ENCODE measurements at regions not wholly inside any gene's neighbourhood (a gene's known extent, or its start where the extent isn't known, plus 50 kb on each side); places are given as distances from the start of the nearest gene placed in this dataset.

GRCh38 chr5:176170084-176170483 is 68.1 kb upstream of the SIMC1 start:
- no peak for TF ChIP-seq EGR1 (IDR thresholded peaks at IDR 0.05)
- TF ChIP-seq EP300 (IDR thresholded peaks at IDR 0.05; ENCODE audit: borderline replicate concordance), result no peak
- TF ChIP-seq NFIC (IDR thresholded peaks at IDR 0.05), result no peak
- no peak for TF ChIP-seq TAF1 (IDR thresholded peaks at IDR 0.05; ENCODE audit: low read depth)
- no peak for TF ChIP-seq ZBTB7A (IDR thresholded peaks at IDR 0.05; ENCODE audit: low read depth)
- no peak for TF ChIP-seq CREB1 (IDR thresholded peaks at IDR 0.05; ENCODE audit: low read depth)
- no peak for TF ChIP-seq TEAD4 (IDR thresholded peaks at IDR 0.05)
- no peak for TF ChIP-seq CEBPB (IDR thresholded peaks at IDR 0.05)
